Panc1 (cell line): ENCODE measurements at regions not wholly inside any gene's neighbourhood (a gene's known extent, or its start where the extent isn't known, plus 50 kb on each side); places are given as distances from the start of the nearest gene placed in this dataset.

ENCODE experiments used
- ATAC-seq: fragments of 200-7000 bp; cut with Tn5 transposase; 2 replicates; pipeline ENCODE4 v1.9.1; 2020; ENCODE audit warnings: mild to moderate bottlenecking, moderate library complexity
- BruUV-seq: library from RNA; stranded (reverse); fragments of 400-500 nt; replicated peaks from 2 replicates; lab custom pipeline; 2021; lab: Mats Ljungman, UMichigan
- CTCF ChIA-PET: fragments of 300-600 bp; sonication (Branson Sonifier 250); formaldehyde crosslinking; loops from one replicate; lab custom pipeline; 2022; ENCODE audit warnings: antibody characterized with exemption; lab: Charles Lee
- POLR2A ChIA-PET: fragments of 300-600 bp; sonication (Branson Sonifier 250); formaldehyde crosslinking; loops from one replicate; lab custom pipeline; 2022; ENCODE audit warnings: antibody characterized with exemption; lab: Charles Lee
- DNase-seq: peaks from one replicate; pipeline ENCODE4 v3.0.0-alpha.2; 2010; ENCODE audit warnings: low read depth, low spot score
- H3K27ac ChIP-seq: 2 replicates; pipeline ENCODE4 v1.5.1; 2011; ENCODE audit warnings: mild to moderate bottlenecking, low read length, inconsistent platforms
- H3K27me3 ChIP-seq: fragments of 200-500 bp; sonication (Bioruptor generic); 2 replicates; pipeline ENCODE4 v1.6.0; 2014; ENCODE audit warnings: low read length, inconsistent platforms; ENCODE audit not compliant: control insufficient read depth, insufficient read depth
- H3K36me3 ChIP-seq: fragments of 200-500 bp; sonication (Bioruptor generic); 2 replicates; pipeline ENCODE4 v1.5.1; 2014; ENCODE audit warnings: inconsistent platforms, mild to moderate bottlenecking, low read length, moderate library complexity; ENCODE audit not compliant: control insufficient read depth, insufficient read depth
- H3K4me1 ChIP-seq: 2 replicates; pipeline ENCODE4 v1.5.1; 2011; ENCODE audit warnings: inconsistent platforms, mild to moderate bottlenecking, low read length, moderate library complexity; ENCODE audit not compliant: control insufficient read depth, insufficient read depth
- H3K4me3 ChIP-seq, 2 experiments: 2 replicates each; pipeline ENCODE4 v1.5.1; 2011 to 2012; ENCODE audit warnings: low read depth in 2 of 2, low read length in 2 of 2, mild to moderate bottlenecking in 2 of 2, inconsistent platforms in 1 of 2, moderate library complexity in 1 of 2
- H3K9me3 ChIP-seq: fragments of 200-500 bp; sonication (Bioruptor generic); 2 replicates; pipeline ENCODE4 v1.5.1; 2014; ENCODE audit warnings: low read depth, mild to moderate bottlenecking, inconsistent platforms, low read length, moderate library complexity; ENCODE audit not compliant: control insufficient read depth, insufficient read depth
- POLR2AphosphoS5 ChIP-seq: IDR thresholded peaks from 2 replicates; pipeline ENCODE4 v1.6.1; 2012; ENCODE audit warnings: mild to moderate bottlenecking, low read depth, low read length, moderate library complexity
- SIN3A ChIP-seq: IDR thresholded peaks from 2 replicates; pipeline ENCODE4 v1.6.1; 2012; ENCODE audit warnings: low read depth, mild to moderate bottlenecking, low read length, moderate library complexity, borderline replicate concordance; ENCODE audit not compliant: insufficient read depth
- TCF7L2 ChIP-seq: IDR thresholded peaks from 2 replicates; pipeline ENCODE4 v1.6.1; 2011; ENCODE audit warnings: mild to moderate bottlenecking, low read depth, low read length, inconsistent platforms
- in situ Hi-C: cut with HindIII; loops from 2 replicates; pipeline ENCODE4 v1.10.0; 2016; ENCODE audit warnings: low sequenced_read_pairs, low pct_unique_long_range_greater_than_20kb
- intact Hi-C: fragments of 100-400 bp; cut with micrococcal nuclease; formaldehyde crosslinking; loops from one replicate; pipeline ENCODE4 v1.10.0; 2022; ENCODE audit not compliant: unreplicated experiment
- TF ChIP-seq, protein P1 (sequence below): fragments of 450-650 bp; IDR thresholded peaks from 2 replicates; pipeline ENCODE4 v1.5.1; 2017; ENCODE audit warnings: mild to moderate bottlenecking
- TF ChIP-seq, protein P2 (sequence below), 2 experiments: IDR thresholded peaks; 2 replicates each; pipeline ENCODE4 v1.6.1; 2011 to 2012; ENCODE audit warnings: low read depth in 2 of 2, control low read depth in 1 of 2, low read length in 1 of 2, mild to moderate bottlenecking in 1 of 2, moderate library complexity in 1 of 2; ENCODE audit not compliant: insufficient read depth in 1 of 2

DNA sequence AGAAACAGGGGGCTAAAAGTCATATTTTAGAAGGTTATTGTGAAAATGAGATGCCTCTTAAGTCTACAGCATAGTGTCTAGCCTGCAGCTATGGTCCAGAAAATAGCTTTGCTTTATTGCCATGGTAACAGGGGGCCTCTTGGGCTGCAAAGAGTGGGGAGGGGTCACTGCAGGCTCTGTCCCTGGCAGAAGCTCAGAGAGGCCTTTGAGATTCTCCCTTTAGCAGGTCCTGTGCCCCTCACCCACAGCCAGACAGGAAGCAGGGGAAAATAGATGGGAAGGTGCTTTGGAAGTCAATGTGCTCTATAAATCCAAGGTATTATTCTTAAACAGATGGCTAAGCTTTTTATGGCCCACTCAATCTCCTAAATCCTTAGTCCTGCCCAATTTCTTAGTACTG lies 1021.3 kb upstream of the GYPC start:
- intact Hi-C loops (no loop called here), in situ Hi-C loops (no loop called here)
- no peaks in the 10 kb centered on the region for H3K4me1 ChIP-seq
- H3K27me3 ChIP-seq = no peaks in the 10 kb centered on the region
- H3K4me3 ChIP-seq = no peak overlapping the region
- no peaks in the 10 kb centered on the region for H3K9me3 ChIP-seq
- no TSS peak for BruUV-seq
- TF ChIP-seq, protein P1, sequence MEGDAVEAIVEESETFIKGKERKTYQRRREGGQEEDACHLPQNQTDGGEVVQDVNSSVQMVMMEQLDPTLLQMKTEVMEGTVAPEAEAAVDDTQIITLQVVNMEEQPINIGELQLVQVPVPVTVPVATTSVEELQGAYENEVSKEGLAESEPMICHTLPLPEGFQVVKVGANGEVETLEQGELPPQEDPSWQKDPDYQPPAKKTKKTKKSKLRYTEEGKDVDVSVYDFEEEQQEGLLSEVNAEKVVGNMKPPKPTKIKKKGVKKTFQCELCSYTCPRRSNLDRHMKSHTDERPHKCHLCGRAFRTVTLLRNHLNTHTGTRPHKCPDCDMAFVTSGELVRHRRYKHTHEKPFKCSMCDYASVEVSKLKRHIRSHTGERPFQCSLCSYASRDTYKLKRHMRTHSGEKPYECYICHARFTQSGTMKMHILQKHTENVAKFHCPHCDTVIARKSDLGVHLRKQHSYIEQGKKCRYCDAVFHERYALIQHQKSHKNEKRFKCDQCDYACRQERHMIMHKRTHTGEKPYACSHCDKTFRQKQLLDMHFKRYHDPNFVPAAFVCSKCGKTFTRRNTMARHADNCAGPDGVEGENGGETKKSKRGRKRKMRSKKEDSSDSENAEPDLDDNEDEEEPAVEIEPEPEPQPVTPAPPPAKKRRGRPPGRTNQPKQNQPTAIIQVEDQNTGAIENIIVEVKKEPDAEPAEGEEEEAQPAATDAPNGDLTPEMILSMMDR = no peak
- TF ChIP-seq SIN3A (no peak), TCF7L2 (no peak), POLR2AphosphoS5 (no peak)
- TF ChIP-seq, protein P2, sequence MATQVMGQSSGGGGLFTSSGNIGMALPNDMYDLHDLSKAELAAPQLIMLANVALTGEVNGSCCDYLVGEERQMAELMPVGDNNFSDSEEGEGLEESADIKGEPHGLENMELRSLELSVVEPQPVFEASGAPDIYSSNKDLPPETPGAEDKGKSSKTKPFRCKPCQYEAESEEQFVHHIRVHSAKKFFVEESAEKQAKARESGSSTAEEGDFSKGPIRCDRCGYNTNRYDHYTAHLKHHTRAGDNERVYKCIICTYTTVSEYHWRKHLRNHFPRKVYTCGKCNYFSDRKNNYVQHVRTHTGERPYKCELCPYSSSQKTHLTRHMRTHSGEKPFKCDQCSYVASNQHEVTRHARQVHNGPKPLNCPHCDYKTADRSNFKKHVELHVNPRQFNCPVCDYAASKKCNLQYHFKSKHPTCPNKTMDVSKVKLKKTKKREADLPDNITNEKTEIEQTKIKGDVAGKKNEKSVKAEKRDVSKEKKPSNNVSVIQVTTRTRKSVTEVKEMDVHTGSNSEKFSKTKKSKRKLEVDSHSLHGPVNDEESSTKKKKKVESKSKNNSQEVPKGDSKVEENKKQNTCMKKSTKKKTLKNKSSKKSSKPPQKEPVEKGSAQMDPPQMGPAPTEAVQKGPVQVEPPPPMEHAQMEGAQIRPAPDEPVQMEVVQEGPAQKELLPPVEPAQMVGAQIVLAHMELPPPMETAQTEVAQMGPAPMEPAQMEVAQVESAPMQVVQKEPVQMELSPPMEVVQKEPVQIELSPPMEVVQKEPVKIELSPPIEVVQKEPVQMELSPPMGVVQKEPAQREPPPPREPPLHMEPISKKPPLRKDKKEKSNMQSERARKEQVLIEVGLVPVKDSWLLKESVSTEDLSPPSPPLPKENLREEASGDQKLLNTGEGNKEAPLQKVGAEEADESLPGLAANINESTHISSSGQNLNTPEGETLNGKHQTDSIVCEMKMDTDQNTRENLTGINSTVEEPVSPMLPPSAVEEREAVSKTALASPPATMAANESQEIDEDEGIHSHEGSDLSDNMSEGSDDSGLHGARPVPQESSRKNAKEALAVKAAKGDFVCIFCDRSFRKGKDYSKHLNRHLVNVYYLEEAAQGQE (IDR thresholded peaks at IDR 0.05; ENCODE audit: insufficient read depth in 1 of 2, low read depth in 2 of 2, low read length in 1 of 2) = no peak
- no peaks in the 10 kb centered on the region for H3K36me3 ChIP-seq
- ChIA-PET CTCF (no interaction called here), POLR2A (no interaction called here)
- no peak overlapping the region for H3K27ac ChIP-seq
- no peak for DNase-seq
- ATAC-seq = no peak

- in situ Hi-C loops = no loop called here
- TF ChIP-seq TCF7L2 (no peak), SIN3A (no peak), POLR2AphosphoS5 (no peak)
- TF ChIP-seq, protein P1 = no peak
- TF ChIP-seq, protein P2 (IDR thresholded peaks at IDR 0.05; ENCODE audit: insufficient read depth in 1 of 2, low read depth in 2 of 2, low read length in 1 of 2) = no peak
Observed at GRCh38 chr2:125638345-125638744, 1017.6 kb upstream of the GYPC start.

More at GRCh38 chr2:125638345-125638744, 1017.6 kb upstream of the GYPC start:
- ATAC-seq (no peak), DNase-seq (no peak)
- H3K27ac ChIP-seq = no peak overlapping the region
- BruUV-seq = no TSS peak
- intact Hi-C loops = no loop called here
- H3K27me3 ChIP-seq = no peaks in the 10 kb centered on the region
- POLR2A ChIA-PET = no interaction called here
- H3K36me3 ChIP-seq = no peaks in the 10 kb centered on the region
- no peaks in the 10 kb centered on the region for H3K4me1 ChIP-seq
- no peak overlapping the region for H3K4me3 ChIP-seq
- CTCF ChIA-PET = no interaction called here
- H3K9me3 ChIP-seq = no peaks in the 10 kb centered on the region
